ENCODE measurements at regions not wholly inside any gene's neighbourhood (a gene's known extent, or its start where the extent isn't known, plus 50 kb on each side); places are given as distances from the start of the nearest gene placed in this dataset.

DNA sequence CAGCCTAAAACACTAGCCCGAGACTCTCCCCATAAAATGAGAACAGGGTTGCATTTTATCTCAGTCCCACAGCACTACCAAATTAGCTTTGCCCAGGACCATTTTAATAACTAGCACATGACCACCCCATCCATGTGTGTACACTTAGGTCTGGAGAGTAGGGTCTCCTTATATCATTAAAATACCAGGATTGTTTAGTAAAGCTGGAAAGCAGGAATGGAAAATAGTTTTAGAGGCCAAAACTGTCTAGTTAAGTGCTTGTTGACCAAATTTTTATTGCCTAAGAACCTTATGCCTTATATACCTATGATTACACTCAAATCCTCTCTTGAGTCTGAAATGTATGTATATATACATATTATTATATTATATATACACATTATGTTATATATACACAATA is 608.4 kb downstream of the HDGFL1 start:
- no peak for DNase-seq

GRCh38 chr6:23179994-23180393 is 610.6 kb downstream of the HDGFL1 start:
- no peak for DNase-seq

DNA sequence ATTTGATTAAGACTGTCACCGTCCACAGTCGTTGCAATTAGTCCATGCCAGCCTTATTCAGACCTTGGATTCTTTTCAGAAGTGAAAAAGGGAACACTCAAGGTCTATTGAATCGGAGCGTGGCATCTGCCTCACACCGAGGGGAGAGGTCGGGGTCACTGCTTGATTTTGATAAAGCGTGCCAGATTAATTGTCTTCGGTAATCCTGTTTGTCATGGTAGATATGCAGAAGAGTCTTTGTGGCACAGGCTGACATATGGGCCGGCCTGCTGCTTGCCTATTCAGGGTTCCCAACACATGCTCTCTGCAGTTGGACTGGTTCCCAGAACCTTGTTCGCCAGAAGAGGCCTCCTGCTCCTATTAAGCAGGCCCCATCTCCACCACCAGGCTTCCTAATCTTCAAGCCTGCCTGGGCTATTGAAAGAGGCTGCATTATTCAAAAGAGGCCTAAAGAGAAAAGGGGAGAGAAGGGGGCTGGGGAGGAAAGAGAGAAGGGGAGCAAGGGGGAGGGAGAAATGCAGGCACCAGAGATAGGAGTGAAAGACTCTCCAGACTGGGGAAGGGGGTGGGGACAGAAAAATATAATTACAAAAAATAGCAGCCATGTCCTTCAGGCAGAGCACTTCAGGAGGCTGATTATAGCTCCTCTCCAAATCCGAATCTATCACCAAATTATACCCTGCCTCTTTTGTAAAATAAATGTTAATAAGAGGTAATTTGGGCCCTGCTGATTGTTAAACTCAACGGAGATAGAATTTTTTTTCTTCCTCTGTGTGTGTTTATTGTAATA is 611.3 kb downstream of the HDGFL1 start:
- DNase-seq: no peak

- no peak for DNase-seq
Observed at GRCh38 chr6:23181356-23182110, 612.2 kb downstream of the HDGFL1 start.

DNA sequence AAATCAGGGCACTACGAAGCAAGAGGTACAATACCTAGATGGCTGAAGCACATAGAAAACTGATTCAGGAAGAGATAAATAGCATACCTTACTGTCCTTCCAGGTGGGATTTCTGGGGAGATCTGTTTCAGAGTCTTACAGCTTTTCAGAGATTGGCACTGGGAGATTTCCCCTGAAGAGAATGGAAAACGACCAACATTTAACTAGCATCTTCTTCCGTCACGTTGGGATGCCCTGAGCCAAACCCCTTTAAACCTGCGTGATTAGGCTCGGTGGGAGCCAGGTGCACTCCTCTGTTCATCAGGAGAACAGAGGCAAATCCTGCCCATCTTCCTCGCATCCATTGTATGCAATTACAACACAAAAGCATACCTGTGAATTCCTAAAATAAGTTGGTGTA is 614.5 kb downstream of the HDGFL1 start:
- DNase-seq: no peak

- DNase-seq: no peak
Observed at GRCh38 chr6:23184351-23184750, 615.0 kb downstream of the HDGFL1 start.

DNA sequence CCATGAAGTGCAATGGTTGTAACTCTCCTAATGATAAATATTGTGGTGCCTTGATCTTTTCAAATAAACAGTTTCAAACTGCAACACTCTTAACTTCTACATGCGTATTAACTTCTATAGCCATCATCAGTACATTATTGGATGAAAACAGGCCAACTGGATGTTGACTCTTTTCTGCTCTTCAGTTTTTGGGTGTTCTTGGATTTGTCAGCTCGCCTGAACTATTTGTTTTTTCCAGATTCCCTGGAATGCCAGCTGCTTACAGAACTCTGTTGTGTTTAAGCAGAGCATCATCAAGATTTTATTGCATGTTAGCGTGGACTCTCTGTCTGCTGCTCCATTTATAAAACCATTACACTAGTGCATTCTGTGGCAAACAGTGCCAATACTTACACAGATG is 626.1 kb downstream of the HDGFL1 start:
- DNase-seq: no peak

- DNase-seq: no peak
Observed at GRCh38 chr6:23199541-23199940, 630.2 kb downstream of the HDGFL1 start.

- no peak for DNase-seq
Observed at GRCh38 chr6:23200946-23201345, 631.6 kb downstream of the HDGFL1 start.

- DNase-seq: no peak
Observed at GRCh38 chr6:23202207-23202606, 632.8 kb downstream of the HDGFL1 start.

DNA sequence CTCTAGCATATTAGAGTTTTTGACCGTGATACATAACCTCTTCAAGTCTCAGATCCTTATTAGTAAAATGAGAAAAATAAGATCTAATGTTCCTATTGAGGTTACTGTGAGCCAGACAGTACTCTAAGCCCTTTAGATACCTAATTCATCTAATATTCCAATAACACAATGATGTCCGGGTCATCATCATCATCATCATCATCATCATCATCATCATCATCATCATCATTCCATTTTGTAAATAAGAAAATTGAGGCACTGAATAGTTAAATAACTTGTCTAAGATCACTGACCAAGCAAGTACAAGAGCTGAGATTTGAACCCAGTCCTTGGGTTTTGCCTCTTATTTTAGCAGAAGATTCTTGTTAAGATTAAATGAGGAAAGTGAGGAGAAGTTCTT is 643.0 kb downstream of the HDGFL1 start:
- DNase-seq: no peak

DNA sequence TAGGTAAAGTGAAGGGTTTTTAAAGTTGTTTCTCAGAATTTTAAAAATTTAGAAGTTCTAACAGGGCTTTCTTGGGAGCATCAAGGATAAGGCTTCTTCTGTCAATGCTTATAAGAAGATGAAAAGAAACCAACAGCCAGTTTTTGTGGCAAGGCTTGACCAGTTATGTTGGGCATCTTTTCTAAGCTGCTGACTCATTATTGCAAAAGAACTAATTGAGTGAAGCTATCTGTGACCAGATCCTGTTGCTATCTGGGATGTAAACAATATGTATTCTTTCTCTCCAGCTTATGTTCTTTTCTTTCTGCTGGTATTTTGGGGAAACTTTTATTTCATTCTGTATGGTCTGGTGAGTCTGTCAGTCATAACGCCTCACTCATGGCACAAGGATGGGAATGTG is 643.8 kb downstream of the HDGFL1 start:
- no peak for DNase-seq

DNA sequence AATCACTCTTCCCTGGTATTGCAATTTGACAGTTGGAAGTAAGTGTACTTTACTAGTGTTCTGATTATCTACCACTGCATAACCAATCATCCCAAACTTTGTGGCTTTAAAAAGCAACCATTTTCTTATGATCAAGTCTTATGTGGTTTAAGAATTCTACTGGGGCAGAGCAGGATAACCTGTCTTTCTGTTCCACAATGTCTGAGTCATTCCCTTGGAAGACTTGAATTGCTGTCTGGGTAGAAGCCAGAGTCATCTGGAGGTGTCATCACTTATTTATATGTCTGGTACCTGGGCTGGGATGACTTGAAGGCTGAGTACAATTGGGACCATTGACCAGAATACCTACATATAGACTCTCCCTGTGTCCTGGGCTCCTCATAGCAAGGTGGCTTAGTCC is 644.3 kb downstream of the HDGFL1 start:
- no peak for DNase-seq

DNA sequence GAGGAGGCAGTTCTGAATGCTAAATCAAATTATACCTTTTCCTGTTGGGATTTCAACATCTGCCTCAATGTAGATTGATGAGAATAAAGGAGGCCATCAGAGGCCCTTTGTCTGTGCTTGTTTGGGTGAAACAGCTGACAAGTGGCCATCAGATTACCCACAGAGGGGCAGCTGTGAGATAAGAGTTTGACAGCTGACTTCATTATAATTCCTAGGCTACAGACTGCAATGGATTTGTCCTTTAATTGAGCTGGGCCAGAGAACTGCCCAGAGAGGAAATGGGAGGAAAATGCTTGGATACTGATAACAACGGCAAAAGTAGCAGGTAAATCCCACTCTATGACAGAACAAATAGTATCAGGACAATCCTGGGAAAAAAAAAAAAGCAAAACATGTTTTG is 649.4 kb downstream of the HDGFL1 start:
- DNase-seq: no peak

DNA sequence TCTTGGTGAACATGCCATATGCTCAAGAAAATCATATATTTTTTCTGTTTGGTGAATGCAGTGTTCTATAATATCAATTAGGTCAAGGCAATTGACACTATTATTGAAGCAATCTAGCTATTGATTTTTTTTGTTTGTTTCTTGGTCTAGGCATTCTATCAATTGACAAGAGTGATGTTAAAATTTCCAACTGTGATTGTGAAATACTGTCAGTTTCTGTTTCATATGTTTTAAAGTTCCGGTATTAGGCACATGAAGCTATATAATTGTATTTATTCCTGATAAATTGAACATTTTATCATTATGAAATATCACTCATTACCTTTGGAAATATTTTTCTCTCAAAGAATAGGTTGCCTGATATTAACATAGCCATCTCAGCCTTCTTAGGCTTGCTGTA is 653.4 kb downstream of the HDGFL1 start:
- no peak for DNase-seq

DNA sequence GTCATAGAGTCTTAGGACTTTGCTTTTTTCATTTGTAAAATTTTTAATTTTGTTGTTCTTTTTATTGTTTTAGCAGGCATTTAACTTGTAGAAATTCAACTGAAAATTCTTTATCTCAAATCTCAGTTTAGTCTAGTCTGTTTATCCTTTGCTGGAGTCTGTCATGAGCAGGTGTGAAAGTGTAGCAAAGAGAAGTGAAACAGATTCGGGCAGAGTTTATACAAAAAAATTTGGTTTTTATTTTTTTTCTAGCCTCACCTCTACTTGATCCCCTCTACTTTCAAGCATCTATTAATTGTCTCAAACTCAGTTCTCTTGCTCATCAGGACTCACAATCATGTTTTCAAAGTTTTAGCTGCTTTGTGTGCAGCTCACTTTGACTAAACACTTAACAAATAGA is 655.2 kb downstream of the HDGFL1 start:
- DNase-seq: no peak

DNA sequence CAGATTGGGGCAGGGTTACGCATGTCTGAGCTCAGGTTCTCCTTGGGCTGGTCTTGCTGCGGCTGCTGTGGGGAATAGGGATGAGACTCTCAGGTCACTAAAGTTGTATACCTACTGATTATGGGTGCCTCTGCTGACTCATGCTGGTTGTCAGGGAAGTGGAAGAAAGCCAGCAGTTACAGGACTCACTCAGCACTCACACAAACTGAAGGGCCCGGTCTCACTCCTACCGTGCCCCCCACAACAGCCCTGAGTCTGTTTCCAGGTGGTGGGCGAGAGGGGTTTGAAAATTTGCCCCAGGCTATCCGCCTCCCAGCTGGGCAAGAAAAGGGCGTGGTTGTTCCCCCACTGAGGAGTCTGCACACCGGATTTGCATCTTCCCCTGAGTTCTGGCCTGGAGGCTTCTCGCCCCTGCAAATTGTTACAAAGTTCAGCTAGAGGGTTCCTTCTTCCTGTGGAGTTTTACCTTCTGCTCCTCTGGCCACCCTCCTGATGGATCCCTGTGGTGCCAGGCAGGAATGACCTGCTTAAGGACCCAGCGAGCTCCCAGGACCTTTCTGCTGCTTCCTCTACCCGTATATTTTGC is 659.2 kb downstream of the HDGFL1 start:
- DNase-seq: no peak

- DNase-seq: no peak
Observed at GRCh38 chr6:23243854-23244253, 674.5 kb downstream of the HDGFL1 start.

DNA sequence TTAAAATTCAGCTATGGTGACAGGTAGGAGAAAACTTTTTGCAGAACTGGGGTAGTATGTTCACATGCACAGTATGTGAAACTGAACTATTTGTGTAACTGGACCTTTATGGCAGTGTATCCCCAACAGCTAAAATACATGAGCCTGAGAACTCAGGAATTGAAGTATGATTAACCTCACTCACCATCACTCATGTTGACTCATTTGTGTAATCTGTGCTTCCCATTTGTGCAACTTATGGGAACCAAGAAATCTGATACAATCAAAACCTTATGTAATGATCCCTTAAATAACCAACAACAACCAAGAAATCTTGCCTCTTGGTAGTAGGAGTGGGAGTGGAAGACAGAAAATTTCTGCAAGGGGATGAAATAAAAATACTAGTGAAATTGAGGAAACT is 674.9 kb downstream of the HDGFL1 start:
- no peak for DNase-seq

GRCh38 chr6:23245572-23245971 is 676.2 kb downstream of the HDGFL1 start:
- DNase-seq: no peak

DNA sequence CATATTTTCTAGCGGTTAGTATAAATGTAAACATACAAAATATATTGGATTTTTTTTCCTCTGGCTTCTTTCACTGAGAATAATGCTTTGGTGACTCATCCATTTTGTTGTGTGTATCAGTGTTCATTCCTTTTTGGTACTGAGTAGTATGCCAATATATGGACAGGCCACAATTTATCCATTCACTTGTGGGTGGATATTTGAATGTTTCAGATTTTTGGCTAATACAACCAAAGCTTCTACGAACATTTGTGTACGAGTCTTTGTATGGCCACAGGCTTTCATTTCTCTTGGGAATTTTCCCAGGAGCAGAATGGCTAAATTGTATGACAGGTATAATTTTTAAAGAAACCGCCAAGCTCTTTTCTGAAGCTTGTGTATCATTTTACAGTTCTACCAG is 677.5 kb downstream of the HDGFL1 start:
- no peak for DNase-seq

DNA sequence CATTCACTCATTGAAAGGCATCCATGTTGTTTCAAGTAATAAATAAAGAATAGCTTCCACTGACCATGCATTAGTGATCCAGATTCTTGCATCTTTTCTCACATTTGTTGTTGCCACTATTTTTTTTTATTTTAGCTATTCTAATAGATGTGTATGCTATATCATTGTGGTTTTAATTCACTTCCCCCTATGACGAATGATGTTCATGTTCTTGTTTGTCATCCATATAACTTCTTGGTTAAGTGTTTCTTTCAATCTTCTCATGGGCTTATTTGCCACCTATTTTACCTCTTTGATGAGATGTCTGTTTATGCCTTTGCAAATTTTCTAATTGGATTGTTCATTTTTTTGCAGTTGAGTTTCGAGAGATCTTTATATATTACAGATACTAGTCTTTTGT is 681.2 kb downstream of the HDGFL1 start:
- no peak for DNase-seq

DNA sequence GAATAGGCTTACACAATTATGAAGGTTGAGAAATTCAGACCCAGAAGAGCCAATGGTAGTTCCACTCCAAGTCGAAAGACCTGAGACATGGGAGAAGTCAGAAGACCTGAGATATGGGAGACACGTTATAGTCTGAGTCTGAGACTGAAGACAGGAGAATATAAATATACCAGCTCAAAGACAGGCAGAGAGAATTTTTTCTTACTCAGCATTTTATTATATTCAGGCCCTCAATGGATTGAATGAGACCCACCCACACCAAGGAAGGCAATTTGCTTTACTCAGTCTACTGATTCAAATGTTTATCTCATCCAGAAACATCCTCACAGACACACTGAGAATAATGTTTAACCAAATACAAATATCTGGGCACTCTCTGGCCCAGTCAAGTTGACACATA is 693.5 kb downstream of the HDGFL1 start:
- DNase-seq: no peak

GRCh38 chr6:23265270-23265669 is 695.9 kb downstream of the HDGFL1 start:
- DNase-seq: no peak
